AG04449 (cell line): ENCODE measurements at regions not wholly inside any gene's neighbourhood (a gene's known extent, or its start where the extent isn't known, plus 50 kb on each side); places are given as distances from the start of the nearest gene placed in this dataset.

Source experiments
- CTCF ChIA-PET: fragments of 350-600 bp; formaldehyde crosslinking; extraction: SDS; loops from one replicate; lab custom pipeline; 2021; ENCODE audit warnings: antibody characterized with exemption; lab: Yijun Ruan, JAX
- POLR2A ChIA-PET: fragments of 400-600, 350-600 bp; formaldehyde crosslinking; extraction: SDS; loops from one replicate; lab custom pipeline; 2020; ENCODE audit warnings: antibody characterized with exemption, inconsistent platforms; lab: Yijun Ruan, JAX
- DNase-seq: peaks from one replicate; pipeline ENCODE4 v3.0.0-alpha.2; 2010; ENCODE audit warnings: low read depth, low spot score
- H3K4me3 ChIP-seq: 2 replicates; pipeline ENCODE4 v1.5.1; 2011; ENCODE audit warnings: low read depth, mild to moderate bottlenecking, control low read depth, low read length
- CTCF ChIP-seq: IDR thresholded peaks from one replicate; pipeline ENCODE4 v1.5.1; 2011; ENCODE audit warnings: mild to moderate bottlenecking, moderate library complexity, low read length, control low read depth, inconsistent platforms; ENCODE audit not compliant: insufficient read depth; ENCODE audit errors: missing control alignments

- DNase-seq: no peak
- H3K4me3 ChIP-seq: no peak overlapping the region
- TF ChIP-seq CTCF: no peak
- POLR2A ChIA-PET: no interaction called here
- CTCF ChIA-PET: no interaction called here
These were observed 266.0 kb upstream of the CITED2 start for GRCh38 chr6:139640448-139640847.

- ChIA-PET CTCF (no interaction called here), POLR2A (no interaction called here)
- no peak for DNase-seq
- H3K4me3 ChIP-seq: no peak overlapping the region
- no peak for TF ChIP-seq CTCF
These were observed 265.1 kb upstream of the CITED2 start for GRCh38 chr6:139639507-139639906.

- TF ChIP-seq CTCF: no peak
- ChIA-PET POLR2A (no interaction called here), CTCF (no interaction called here)
- no peak overlapping the region for H3K4me3 ChIP-seq
- no peak for DNase-seq
These were observed 263.9 kb upstream of the CITED2 start for GRCh38 chr6:139638179-139638941.

- ChIA-PET POLR2A (no interaction called here), CTCF (no interaction called here)
- DNase-seq: no peak
- H3K4me3 ChIP-seq: no peak overlapping the region
- no peak for TF ChIP-seq CTCF
These were observed 263.3 kb upstream of the CITED2 start for GRCh38 chr6:139637766-139638165.

- ChIA-PET POLR2A (no interaction called here), CTCF (no interaction called here)
- TF ChIP-seq CTCF: no peak
- H3K4me3 ChIP-seq: no peak overlapping the region
- DNase-seq: no peak
These were observed 261.9 kb upstream of the CITED2 start for GRCh38 chr6:139636391-139636790.

GRCh38 chr6:139635401-139636130 lies 261.1 kb upstream of the CITED2 start:
- no peak for DNase-seq
- ChIA-PET POLR2A (no interaction called here), CTCF (no interaction called here)
- H3K4me3 ChIP-seq: no peak overlapping the region
- no peak for TF ChIP-seq CTCF
